ENCODE measurements at regions not wholly inside any gene's neighbourhood (a gene's known extent, or its start where the extent isn't known, plus 50 kb on each side); places are given as distances from the start of the nearest gene placed in this dataset.

- no peaks in the 10 kb centered on the region for H3K4me1 ChIP-seq
- TF ChIP-seq CTCF (IDR thresholded peaks at IDR 0.05) (no peak), POLR2A (IDR thresholded peaks at IDR 0.05) (no peak)
- H3K9me3 ChIP-seq = no peaks in the 10 kb centered on the region
- no peak overlapping the region for H3K27ac ChIP-seq
- no peaks in the 10 kb centered on the region for H3K27me3 ChIP-seq
- no peaks in the 10 kb centered on the region for H3K36me3 ChIP-seq
- no peak for DNase-seq
- no peak overlapping the region for H3K4me3 ChIP-seq
These were observed 732.7 kb downstream of the PDCD6IP start for GRCh38 chr3:34531156-34531555.

GRCh38 chr3:34533451-34533850, 735.0 kb downstream of the PDCD6IP start:
- Histone ChIP-seq H3K27me3 (no peaks in the 10 kb centered on the region), H3K4me1 (no peaks in the 10 kb centered on the region), H3K27ac (no peak overlapping the region), H3K36me3 (no peaks in the 10 kb centered on the region), H3K9me3 (no peaks in the 10 kb centered on the region), H3K4me3 (no peak overlapping the region)
- no peak for TF ChIP-seq CTCF (IDR thresholded peaks at IDR 0.05)
- no peak for TF ChIP-seq POLR2A (IDR thresholded peaks at IDR 0.05)
- no peak for DNase-seq

- DNase-seq = no peak
- Histone ChIP-seq H3K9me3 (no peaks in the 10 kb centered on the region), H3K4me1 (no peaks in the 10 kb centered on the region), H3K36me3 (no peaks in the 10 kb centered on the region), H3K27me3 (no peaks in the 10 kb centered on the region), H3K27ac (no peak overlapping the region), H3K4me3 (no peak overlapping the region)
- no peak for TF ChIP-seq POLR2A (IDR thresholded peaks at IDR 0.05)
- TF ChIP-seq CTCF (IDR thresholded peaks at IDR 0.05) = no peak
These were observed 735.6 kb downstream of the PDCD6IP start for GRCh38 chr3:34534013-34534412.

GRCh38 chr3:34544136-34544535, 745.7 kb downstream of the PDCD6IP start:
- DNase-seq = no peak
- no peaks in the 10 kb centered on the region for H3K9me3 ChIP-seq
- H3K4me1 ChIP-seq = no peaks in the 10 kb centered on the region
- H3K36me3 ChIP-seq = no peaks in the 10 kb centered on the region
- TF ChIP-seq CTCF (IDR thresholded peaks at IDR 0.05) (no peak), POLR2A (IDR thresholded peaks at IDR 0.05) (no peak)
- no peaks in the 10 kb centered on the region for H3K27me3 ChIP-seq
- no peak overlapping the region for H3K27ac ChIP-seq
- H3K4me3 ChIP-seq = no peak overlapping the region

- DNase-seq = no peak
- no peak overlapping the region for H3K27ac ChIP-seq
These were observed 749.0 kb downstream of the PDCD6IP start for GRCh38 chr3:34547297-34547920.

More at GRCh38 chr3:34547297-34547920, 749.0 kb downstream of the PDCD6IP start:
- no peaks in the 10 kb centered on the region for H3K9me3 ChIP-seq
- H3K27me3 ChIP-seq = no peaks in the 10 kb centered on the region
- no peaks in the 10 kb centered on the region for H3K36me3 ChIP-seq
- no peak overlapping the region for H3K4me3 ChIP-seq
- H3K4me1 ChIP-seq = no peaks in the 10 kb centered on the region
- TF ChIP-seq CTCF (IDR thresholded peaks at IDR 0.05) (no peak), POLR2A (IDR thresholded peaks at IDR 0.05) (no peak)

Measured in Peyer's patch (tissue), 4 donors.